ENCODE measurements at regions not wholly inside any gene's neighbourhood (a gene's known extent, or its start where the extent isn't known, plus 50 kb on each side); places are given as distances from the start of the nearest gene placed in this dataset.

DNA sequence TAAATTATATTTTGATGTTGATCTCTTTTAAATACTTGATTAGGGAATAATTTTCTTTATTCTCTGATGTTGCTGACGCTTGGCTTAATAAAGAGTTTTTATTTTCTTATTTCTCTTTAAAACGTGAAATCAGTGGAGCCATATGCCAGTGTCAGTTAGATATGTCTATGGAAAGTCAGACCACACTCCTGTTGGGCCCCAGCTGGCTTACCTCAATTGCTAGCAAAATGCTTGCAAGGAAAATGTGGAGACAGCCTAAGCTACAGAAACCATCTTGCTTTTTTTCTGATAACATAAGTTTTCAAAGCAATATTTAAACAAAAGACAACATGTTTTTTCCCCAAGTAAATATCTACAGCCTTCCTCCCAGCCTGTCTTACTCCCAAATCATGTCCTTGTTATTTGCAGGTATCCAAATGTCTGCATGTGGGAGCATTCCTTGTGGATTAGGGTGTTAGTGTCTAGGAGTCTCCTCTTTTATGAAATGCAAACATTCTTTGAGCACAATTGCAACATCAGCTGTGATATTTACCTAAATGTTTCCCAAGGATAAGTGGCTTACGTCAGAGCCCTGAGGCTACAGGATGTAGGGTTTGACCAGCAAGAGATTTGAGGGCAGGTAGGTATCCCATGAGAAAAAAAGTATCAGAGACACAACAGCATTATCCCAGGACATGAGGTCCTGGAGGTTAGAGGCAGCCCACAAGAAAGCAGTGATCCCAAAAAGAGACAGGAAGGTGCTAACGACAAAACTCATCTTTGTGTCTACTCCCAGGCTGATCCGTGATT, 117.2 kb upstream of the KCNJ15 start:
- TF ChIP-seq CTCF (IDR thresholded peaks at IDR 0.05) (no peak), POLR2A (IDR thresholded peaks at IDR 0.05) (no peak)

Data from heart left ventricle (tissue), 13 donors.